HUES6 (cell line): ENCODE measurements at regions not wholly inside any gene's neighbourhood (a gene's known extent, or its start where the extent isn't known, plus 50 kb on each side); places are given as distances from the start of the nearest gene placed in this dataset.
"Not testable (repeated sequence)": the region's sequence is repeated elsewhere in the genome, so short reads cannot be mapped to it uniquely, and the experiment has no call there.

ENCODE experiments used
- H3K27ac ChIP-seq: 2 replicates; pipeline ENCODE4 v1.7.0; 2013; ENCODE audit warnings: low read depth, mild to moderate bottlenecking, low read length, inconsistent platforms
- H3K27me3 ChIP-seq: 2 replicates; pipeline ENCODE4 v1.6.1; 2013; ENCODE audit warnings: low read length; ENCODE audit not compliant: control insufficient read depth, insufficient read depth
- H3K36me3 ChIP-seq: 2 replicates; pipeline ENCODE4 v1.6.1; 2013; ENCODE audit warnings: low read length; ENCODE audit not compliant: control insufficient read depth, insufficient read depth
- H3K4me1 ChIP-seq: 2 replicates; pipeline ENCODE4 v1.6.1; 2013; ENCODE audit warnings: low read length; ENCODE audit not compliant: control insufficient read depth, insufficient read depth
- H3K4me3 ChIP-seq: 2 replicates; pipeline ENCODE4 v1.5.1; 2013; ENCODE audit warnings: low read depth, low read length
- H3K9ac ChIP-seq: one replicate; pipeline ENCODE4 v1.6.1; 2013; ENCODE audit warnings: mild to moderate bottlenecking, low read length
- H3K9me3 ChIP-seq: 2 replicates; pipeline ENCODE4 v1.6.1; 2013; ENCODE audit warnings: low read depth, low read length; ENCODE audit not compliant: control insufficient read depth, insufficient read depth

GRCh38 chr10:70978816-70979480 lies 90.6 kb upstream of the PCBD1 start:
- H3K9ac ChIP-seq: no peak overlapping the region
- H3K36me3 ChIP-seq: no peaks in the 10 kb centered on the region
- H3K9me3 ChIP-seq: no peaks in the 10 kb centered on the region
- H3K27ac ChIP-seq: no peak overlapping the region
- H3K4me1 ChIP-seq: peaks cover 4% of the 10 kb centered on the region; the same call in 1 of the 2 replicates
- H3K4me3 ChIP-seq: no peak overlapping the region
- H3K27me3 ChIP-seq: no peaks in the 10 kb centered on the region

DNA sequence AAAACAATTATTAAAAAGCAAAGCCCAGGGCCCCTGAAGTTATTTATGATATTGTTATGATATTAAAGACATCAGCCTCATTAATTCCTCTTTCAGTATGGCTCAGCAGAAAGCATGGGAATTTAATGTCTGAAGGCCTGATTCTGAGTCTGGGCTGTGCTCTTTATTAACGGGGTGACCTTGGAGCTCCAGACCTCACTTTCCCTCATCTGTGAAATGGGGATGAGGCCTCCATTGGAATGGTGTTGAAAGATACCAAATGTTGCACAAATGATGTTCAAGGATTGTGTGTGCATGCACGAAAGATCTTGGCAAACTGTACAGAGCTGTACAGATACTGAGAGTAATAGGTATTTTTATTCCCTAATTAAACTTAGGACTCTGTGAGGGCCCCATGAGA lies 92.3 kb upstream of the PCBD1 start:
- Histone ChIP-seq H3K27ac (no peak overlapping the region), H3K9me3 (no peaks in the 10 kb centered on the region), H3K27me3 (no peaks in the 10 kb centered on the region), H3K36me3 (no peaks in the 10 kb centered on the region), H3K4me3 (no peak overlapping the region), H3K4me1 (peaks cover 3% of the 10 kb centered on the region; the same call in 1 of the 2 replicates), H3K9ac (no peak overlapping the region)

DNA sequence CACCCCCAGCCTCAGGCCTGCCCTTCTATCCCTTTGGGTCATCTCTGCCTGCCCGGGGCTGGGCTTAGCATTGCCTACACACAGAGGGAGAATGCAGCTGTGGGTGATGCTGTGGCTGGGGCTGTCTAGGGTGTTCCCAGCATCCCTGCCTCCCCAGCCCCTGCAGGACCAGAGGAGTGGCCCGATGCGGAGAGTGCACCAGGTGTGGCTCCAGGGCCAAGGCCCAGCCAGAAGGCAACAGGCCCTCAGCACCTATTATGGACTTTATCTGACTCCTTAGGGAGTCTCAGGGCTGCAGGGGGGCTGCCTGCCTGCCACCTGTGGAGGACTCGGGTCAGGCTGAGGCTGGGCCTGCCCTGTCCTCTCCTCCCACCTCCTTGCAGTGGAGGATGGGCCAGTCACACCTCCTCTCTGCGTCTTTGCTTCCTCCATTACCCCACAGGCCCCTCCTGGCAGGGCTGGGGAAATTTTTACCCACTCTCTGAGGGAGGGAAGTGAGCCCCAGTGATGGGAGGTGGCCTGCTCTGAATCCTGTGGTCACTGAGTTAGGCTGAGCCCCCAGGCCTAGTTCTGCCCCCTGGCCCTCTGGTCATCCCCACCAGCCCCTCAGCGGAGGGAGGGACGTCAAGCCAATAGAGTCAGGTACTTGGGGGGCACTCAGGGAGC lies 92.9 kb upstream of the PCBD1 start:
- H3K4me3 ChIP-seq: no peak overlapping the region
- no peaks in the 10 kb centered on the region for H3K36me3 ChIP-seq
- no peak overlapping the region for H3K27ac ChIP-seq
- H3K27me3 ChIP-seq: no peaks in the 10 kb centered on the region
- H3K9me3 ChIP-seq: no peaks in the 10 kb centered on the region
- peaks cover 6% of the 10 kb centered on the region; the same call in 1 of the 2 replicates for H3K4me1 ChIP-seq
- H3K9ac ChIP-seq: no peak overlapping the region

DNA sequence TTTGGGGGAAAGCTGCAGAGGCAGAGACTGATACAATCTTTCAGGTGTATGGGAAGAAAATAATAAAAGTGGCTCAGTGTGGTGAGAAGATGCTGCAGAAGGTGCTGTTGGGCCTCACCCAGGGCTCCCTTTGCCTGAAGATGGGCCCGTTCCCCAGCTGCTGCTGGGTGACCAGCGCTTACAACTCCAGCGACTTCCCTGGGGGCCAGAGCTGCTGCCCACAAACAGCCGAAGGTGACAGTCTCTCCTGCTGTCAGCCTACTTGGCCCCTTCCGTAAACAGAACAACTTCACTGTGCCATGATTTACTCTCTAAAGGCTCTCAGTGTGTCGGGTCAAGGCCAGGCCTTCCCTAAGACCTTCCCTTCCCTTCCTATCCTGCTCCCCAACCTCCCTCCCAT lies 93.6 kb upstream of the PCBD1 start:
- Histone ChIP-seq H3K36me3 (no peaks in the 10 kb centered on the region), H3K27me3 (no peaks in the 10 kb centered on the region), H3K27ac (no peak overlapping the region), H3K9ac (no peak overlapping the region), H3K4me1 (peaks cover 6% of the 10 kb centered on the region; the same call in 1 of the 2 replicates), H3K9me3 (no peaks in the 10 kb centered on the region), H3K4me3 (no peak overlapping the region)

GRCh38 chr10:70982443-70982842 lies 94.1 kb upstream of the PCBD1 start:
- Histone ChIP-seq H3K4me3 (no peak overlapping the region), H3K4me1 (peaks cover 6% of the 10 kb centered on the region; the same call in 1 of the 2 replicates), H3K36me3 (no peaks in the 10 kb centered on the region), H3K27me3 (no peaks in the 10 kb centered on the region), H3K9ac (no peak overlapping the region), H3K9me3 (no peaks in the 10 kb centered on the region), H3K27ac (no peak overlapping the region)

DNA sequence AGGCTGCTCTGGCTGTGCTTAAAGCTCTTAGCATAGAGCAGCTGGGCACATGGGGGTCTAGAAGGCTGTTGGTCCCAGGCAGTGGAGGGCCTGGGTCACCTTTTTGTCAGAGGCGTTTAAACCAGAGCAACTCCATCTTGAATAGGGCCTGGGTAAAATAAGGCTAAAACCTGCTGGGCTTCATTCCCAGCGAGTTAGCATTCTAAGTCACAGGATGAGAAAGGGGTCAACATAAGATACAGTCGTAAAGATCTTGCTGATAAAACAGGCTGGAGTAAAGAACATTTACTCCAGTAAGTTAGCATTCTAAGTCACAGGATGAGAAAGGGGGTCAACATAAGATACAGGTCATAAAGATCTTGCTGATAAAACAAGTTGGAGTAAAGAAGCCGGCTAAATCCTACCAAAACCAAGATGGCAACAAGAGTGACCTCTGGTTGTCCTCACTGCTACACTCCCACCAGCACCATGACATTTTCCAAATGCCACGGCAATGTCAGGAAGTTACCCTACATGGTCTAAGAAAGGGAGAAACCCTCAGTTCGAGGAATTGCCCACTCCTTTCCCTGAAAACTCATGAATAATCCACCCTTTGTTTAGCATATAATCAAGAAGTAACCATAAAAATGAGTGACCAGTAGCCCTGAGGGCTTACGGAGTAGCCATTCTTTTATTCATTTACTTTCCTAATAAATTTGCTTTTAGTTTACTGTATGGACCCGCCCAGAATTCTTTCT lies 96.8 kb upstream of the PCBD1 start:
- Histone ChIP-seq H3K36me3 (no peaks in the 10 kb centered on the region), H3K9ac (no peak overlapping the region), H3K9me3 (no peaks in the 10 kb centered on the region), H3K27me3 (no peaks in the 10 kb centered on the region), H3K27ac (no peak overlapping the region), H3K4me1 (peaks cover 6% of the 10 kb centered on the region; the same call in 1 of the 2 replicates), H3K4me3 (no peak overlapping the region)

DNA sequence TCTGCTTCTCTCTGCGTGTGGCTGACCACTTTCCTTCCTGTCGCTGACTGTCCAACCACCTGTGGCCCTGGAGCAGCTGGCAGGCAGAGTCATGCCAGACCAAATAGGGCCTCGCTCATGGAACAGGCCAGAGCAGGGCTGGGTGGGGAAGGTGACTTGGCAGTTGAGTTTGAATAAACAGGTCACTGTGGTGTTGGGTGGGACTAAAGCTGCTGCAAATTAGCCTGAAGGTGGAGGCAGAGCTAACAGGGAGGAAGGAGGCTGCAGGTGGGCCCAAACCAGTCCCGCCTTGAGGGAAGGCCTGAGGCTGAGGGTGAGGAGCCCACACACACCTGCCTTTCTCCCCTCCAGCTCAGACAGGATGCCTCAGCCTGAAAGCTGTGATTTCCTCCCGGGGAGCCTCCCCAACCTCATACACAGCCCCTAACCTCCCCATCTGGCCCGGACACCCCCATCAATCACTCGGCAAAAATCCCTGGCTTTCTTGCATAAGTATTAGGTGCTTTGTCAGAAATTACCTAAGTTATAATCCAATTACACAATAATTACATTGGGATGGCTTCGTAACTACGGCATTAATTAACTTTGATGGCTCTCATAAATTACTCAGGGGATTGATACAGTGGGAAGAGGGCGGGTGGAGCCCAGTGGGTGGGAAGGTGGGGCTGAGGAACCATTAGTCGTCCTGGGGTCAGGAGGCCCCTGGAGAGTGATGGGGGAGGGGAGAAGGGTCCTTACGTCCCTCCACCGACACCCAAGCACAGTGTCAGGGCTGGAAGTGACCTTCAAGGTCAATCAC lies 97.7 kb upstream of the PCBD1 start:
- no peak overlapping the region for H3K9ac ChIP-seq
- H3K27me3 ChIP-seq: no peaks in the 10 kb centered on the region
- no peak overlapping the region for H3K27ac ChIP-seq
- H3K4me1 ChIP-seq: peaks cover 6% of the 10 kb centered on the region; the same call in 1 of the 2 replicates
- H3K4me3 ChIP-seq: no peak overlapping the region
- no peaks in the 10 kb centered on the region for H3K9me3 ChIP-seq
- H3K36me3 ChIP-seq: no peaks in the 10 kb centered on the region

- H3K9me3 ChIP-seq: no peaks in the 10 kb centered on the region
- no peak overlapping the region for H3K9ac ChIP-seq
- no peaks in the 10 kb centered on the region for H3K27me3 ChIP-seq
- H3K4me3 ChIP-seq: no peak overlapping the region
- H3K36me3 ChIP-seq: no peaks in the 10 kb centered on the region
- peaks cover 6% of the 10 kb centered on the region; the same call in 1 of the 2 replicates for H3K4me1 ChIP-seq
- H3K27ac ChIP-seq: no peak overlapping the region
Measured at GRCh38 chr10:70986623-70986950, 98.2 kb upstream of the PCBD1 start.

DNA sequence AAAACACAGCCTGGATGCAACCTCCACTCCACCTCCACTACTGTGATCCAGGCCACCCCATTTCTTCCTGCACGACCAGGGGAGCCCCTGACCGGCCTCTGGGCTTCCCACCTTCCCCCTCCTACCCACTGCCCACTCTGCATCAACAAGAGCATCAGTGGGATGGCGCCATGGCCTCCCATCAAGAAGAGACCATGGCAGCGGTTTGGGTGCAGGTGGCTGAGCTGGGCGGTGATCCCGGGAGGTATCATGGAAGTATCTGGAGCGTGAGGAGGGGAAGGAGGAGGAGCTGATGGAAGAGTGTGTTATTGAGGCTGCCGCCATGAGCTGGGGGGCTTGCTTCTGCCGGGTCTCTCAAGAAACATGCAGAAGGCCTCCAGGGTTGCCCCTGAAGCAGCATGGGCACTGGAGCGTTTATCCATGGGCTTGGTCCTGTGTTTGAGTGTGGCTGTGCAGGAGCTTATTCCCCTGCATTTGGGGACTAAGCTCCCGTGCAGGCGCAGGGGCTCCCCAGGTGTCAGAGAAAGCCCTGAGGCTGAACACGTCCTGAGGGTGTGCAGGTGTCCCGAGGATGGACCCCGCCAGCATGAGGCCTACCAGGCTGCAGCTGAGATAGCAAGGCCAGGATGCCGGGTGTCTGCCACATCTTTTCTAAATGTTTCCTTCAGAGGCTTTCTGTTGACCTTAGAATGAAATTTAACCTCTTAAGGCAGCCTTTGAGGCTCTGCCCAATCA lies 99.2 kb upstream of the PCBD1 start:
- Histone ChIP-seq H3K4me1 (peaks cover 6% of the 10 kb centered on the region; the same call in 1 of the 2 replicates), H3K27ac (no peak overlapping the region), H3K9ac (no peak overlapping the region), H3K4me3 (no peak overlapping the region), H3K36me3 (no peaks in the 10 kb centered on the region), H3K27me3 (no peaks in the 10 kb centered on the region), H3K9me3 (no peaks in the 10 kb centered on the region)

DNA sequence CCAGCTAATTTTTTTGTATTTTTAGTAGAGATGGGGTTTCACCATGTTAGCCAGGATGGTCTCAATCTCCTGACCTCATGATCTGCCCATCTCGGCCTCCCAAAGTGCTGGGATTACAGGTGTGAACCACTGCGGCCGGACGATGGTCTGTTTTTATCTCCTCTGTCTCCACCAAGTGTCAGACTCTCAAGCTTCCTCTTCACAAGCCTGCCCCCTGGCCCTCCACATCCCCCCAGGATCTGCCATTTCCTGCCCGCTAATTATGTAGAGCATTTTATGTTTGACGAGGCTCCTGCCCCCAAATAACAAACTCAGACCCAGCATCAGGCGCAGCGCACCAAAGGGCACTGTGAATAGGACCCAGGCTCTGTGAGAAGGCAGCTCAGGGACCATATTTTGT lies 101.8 kb upstream of the PCBD1 start:
- not testable (repeated sequence) for H3K4me3 ChIP-seq, H3K4me1 ChIP-seq, H3K36me3 ChIP-seq, H3K27me3 ChIP-seq, H3K27ac ChIP-seq, H3K9ac ChIP-seq, H3K9me3 ChIP-seq
